Breast epithelium (tissue), 4 donors: ENCODE measurements at regions not wholly inside any gene's neighbourhood (a gene's known extent, or its start where the extent isn't known, plus 50 kb on each side); places are given as distances from the start of the nearest gene placed in this dataset.

Experiments
- DNase-seq, 2 donors: peaks; one replicate each; pipeline ENCODE4 v3.0.0-alpha.2; 2019; ENCODE audit warnings: low spot score in 2 of 2
- H3K27ac ChIP-seq, 2 donors: fragments of 200-600 bp; sonication (generic) in 1 of 2; one replicate each; pipeline ENCODE4 v1.5.1; 2016 to 2019; ENCODE audit warnings: mild to moderate bottlenecking in 1 of 2
- H3K27me3 ChIP-seq, 2 donors: fragments of 200-600 bp; sonication (generic) in 1 of 2; one replicate each; pipeline versions ENCODE4 v1.5.1 to v1.6.0; 2017 to 2019; ENCODE audit warnings: control low read depth in 1 of 2, mild to moderate bottlenecking in 1 of 2
- H3K36me3 ChIP-seq: fragments of 200-600 bp; one replicate; pipeline ENCODE4 v1.5.1; 2019
- H3K4me1 ChIP-seq, 2 donors: fragments of 200-600 bp; sonication (generic); one replicate each; pipeline ENCODE4 v1.5.1; 2016 to 2019; ENCODE audit warnings: control low read depth in 1 of 2
- H3K4me3 ChIP-seq, 3 donors: fragments of 200-600 bp; sonication (generic); 1 replicate in 2 of 3; 2 replicates in 1 of 3; pipeline ENCODE4 v1.5.1; 2016 to 2019; ENCODE audit warnings: mild to moderate bottlenecking in 3 of 3, moderate library complexity in 2 of 3
- H3K9me3 ChIP-seq, 2 donors: fragments of 200-600 bp; sonication (generic) in 1 of 2; one replicate each; pipeline ENCODE4 v1.5.1; 2016 to 2019; ENCODE audit warnings: control low read depth in 1 of 2
- CTCF ChIP-seq, 3 donors: fragments of 450-650 bp; IDR thresholded peaks; one replicate each; pipeline ENCODE4 v1.5.1; 2016 to 2017; ENCODE audit warnings: antibody characterized with exemption in 3 of 3, mild to moderate bottlenecking in 3 of 3, moderate library complexity in 3 of 3
- POLR2A ChIP-seq: fragments of 450-650 bp; IDR thresholded peaks from one replicate; pipeline ENCODE4 v1.6.1; 2016; ENCODE audit warnings: antibody characterized with exemption, mild to moderate bottlenecking, moderate library complexity
- POLR2AphosphoS5 ChIP-seq, 3 donors: sonication (generic); formaldehyde crosslinking; IDR thresholded peaks; one replicate each; pipeline ENCODE4 v1.6.1; 2017; ENCODE audit warnings: antibody characterized with exemption in 3 of 3
- intact Hi-C: fragments of 100-400 bp; cut with DNase I; formaldehyde crosslinking; loops from one replicate; pipeline ENCODE4 v1.15.1; 2023; ENCODE audit warnings: low total_unique reads

- no peak overlapping the region for H3K27ac ChIP-seq
- H3K27me3 ChIP-seq = no peaks in the 10 kb centered on the region
- H3K9me3 ChIP-seq = no peaks in the 10 kb centered on the region
- H3K4me3 ChIP-seq = no peak overlapping the region
- no peak for TF ChIP-seq POLR2AphosphoS5 (IDR thresholded peaks at IDR 0.05)
- TF ChIP-seq POLR2A = no peak
- no peak for TF ChIP-seq CTCF (IDR thresholded peaks at IDR 0.05)
- DNase-seq = no peak
- no peaks in the 10 kb centered on the region for H3K36me3 ChIP-seq
- H3K4me1 ChIP-seq = no peaks in the 10 kb centered on the region
- intact Hi-C loops = no loop called here
Observed at GRCh38 chr12:79524507-79525148, 166.1 kb downstream of the PAWR start.

GRCh38 chr12:79522989-79523386 lies 167.8 kb downstream of the PAWR start:
- no peaks in the 10 kb centered on the region for H3K36me3 ChIP-seq
- H3K27me3 ChIP-seq = no peaks in the 10 kb centered on the region
- no peak for DNase-seq
- no peak overlapping the region for H3K27ac ChIP-seq
- no peak overlapping the region for H3K4me3 ChIP-seq
- no peaks in the 10 kb centered on the region for H3K4me1 ChIP-seq
- intact Hi-C loops = no loop called here
- H3K9me3 ChIP-seq = no peaks in the 10 kb centered on the region
- no peak for TF ChIP-seq POLR2A
- no peak for TF ChIP-seq POLR2AphosphoS5 (IDR thresholded peaks at IDR 0.05)
- no peak for TF ChIP-seq CTCF (IDR thresholded peaks at IDR 0.05)

GRCh38 chr12:79522257-79522988 lies 168.3 kb downstream of the PAWR start:
- intact Hi-C loops = no loop called here
- TF ChIP-seq CTCF (IDR thresholded peaks at IDR 0.05) (no peak), POLR2AphosphoS5 (IDR thresholded peaks at IDR 0.05) (no peak), POLR2A (no peak)
- H3K36me3 ChIP-seq = no peaks in the 10 kb centered on the region
- H3K27ac ChIP-seq = no peak overlapping the region
- H3K4me1 ChIP-seq = no peaks in the 10 kb centered on the region
- no peaks in the 10 kb centered on the region for H3K27me3 ChIP-seq
- no peak overlapping the region for H3K4me3 ChIP-seq
- no peaks in the 10 kb centered on the region for H3K9me3 ChIP-seq
- DNase-seq = no peak

GRCh38 chr12:79521576-79521975 lies 169.2 kb downstream of the PAWR start:
- Histone ChIP-seq H3K36me3 (no peaks in the 10 kb centered on the region), H3K27ac (no peak overlapping the region), H3K4me1 (no peaks in the 10 kb centered on the region), H3K4me3 (no peak overlapping the region), H3K9me3 (no peaks in the 10 kb centered on the region), H3K27me3 (no peaks in the 10 kb centered on the region)
- no peak for TF ChIP-seq POLR2AphosphoS5 (IDR thresholded peaks at IDR 0.05)
- no peak for TF ChIP-seq CTCF (IDR thresholded peaks at IDR 0.05)
- TF ChIP-seq POLR2A = no peak
- no peak for DNase-seq
- intact Hi-C loops = no loop called here

GRCh38 chr12:79517363-79517762 lies 173.4 kb downstream of the PAWR start:
- TF ChIP-seq POLR2A (no peak), POLR2AphosphoS5 (IDR thresholded peaks at IDR 0.05) (no peak), CTCF (IDR thresholded peaks at IDR 0.05) (no peak)
- intact Hi-C loops = no loop called here
- no peak overlapping the region for H3K27ac ChIP-seq
- H3K4me1 ChIP-seq = no peaks in the 10 kb centered on the region
- H3K4me3 ChIP-seq = no peak overlapping the region
- no peak for DNase-seq
- no peaks in the 10 kb centered on the region for H3K36me3 ChIP-seq
- no peaks in the 10 kb centered on the region for H3K9me3 ChIP-seq
- H3K27me3 ChIP-seq = no peaks in the 10 kb centered on the region
